ENCODE measurements at regions not wholly inside any gene's neighbourhood (a gene's known extent, or its start where the extent isn't known, plus 50 kb on each side); places are given as distances from the start of the nearest gene placed in this dataset.
"Not testable (repeated sequence)": the region's sequence is repeated elsewhere in the genome, so short reads cannot be mapped to it uniquely, and the experiment has no call there.

GRCh38 chr5:85428426-85428934 is 1043.8 kb upstream of the EDIL3 start:
- no peak for TF ChIP-seq CTCF (conservative IDR thresholded peaks at IDR 0.05; ENCODE audit: low read depth, low read length)
- no peak overlapping the region for H3K4me3 ChIP-seq (ENCODE audit: low read length)

GRCh38 chr5:85431726-85432125 is 1047.0 kb upstream of the EDIL3 start:
- not testable (repeated sequence) for H3K4me3 ChIP-seq (ENCODE audit: low read length); DNase-seq (ENCODE audit: low read depth)

More at GRCh38 chr5:85428426-85428934, 1043.8 kb upstream of the EDIL3 start:
- DNase-seq (ENCODE audit: low read depth): no peak

GRCh38 chr5:85441156-85441555 is 1056.5 kb upstream of the EDIL3 start:
- DNase-seq (ENCODE audit: low read depth): peak; percentile 75
- TF ChIP-seq CTCF (conservative IDR thresholded peaks at IDR 0.05; ENCODE audit: low read depth, low read length): no peak
- H3K4me3 ChIP-seq (ENCODE audit: low read length): no peak overlapping the region

GRCh38 chr5:85441853-85442252 is 1057.2 kb upstream of the EDIL3 start:
- no peak for TF ChIP-seq CTCF (conservative IDR thresholded peaks at IDR 0.05; ENCODE audit: low read depth, low read length)
- no peak overlapping the region for H3K4me3 ChIP-seq (ENCODE audit: low read length)
- no peak for DNase-seq (ENCODE audit: low read depth)

GRCh38 chr5:85452322-85453025 is 1067.8 kb upstream of the EDIL3 start:
- H3K4me3 ChIP-seq (ENCODE audit: low read length): no peak overlapping the region
- peak; percentile 13 for DNase-seq (ENCODE audit: low read depth)
- TF ChIP-seq CTCF (conservative IDR thresholded peaks at IDR 0.05; ENCODE audit: low read depth, low read length): no peak

GRCh38 chr5:85453026-85453349 is 1068.3 kb upstream of the EDIL3 start:
- no peak overlapping the region for H3K4me3 ChIP-seq (ENCODE audit: low read length)
- TF ChIP-seq CTCF (conservative IDR thresholded peaks at IDR 0.05; ENCODE audit: low read depth, low read length): no peak
- peak; percentile 54 for DNase-seq (ENCODE audit: low read depth)

- DNase-seq (ENCODE audit: low read depth): no peak
- TF ChIP-seq CTCF (conservative IDR thresholded peaks at IDR 0.05; ENCODE audit: low read depth, low read length): no peak
These were observed 1073.6 kb upstream of the EDIL3 start for GRCh38 chr5:85458319-85458718.

More at GRCh38 chr5:85458319-85458718, 1073.6 kb upstream of the EDIL3 start:
- no peak overlapping the region for H3K4me3 ChIP-seq (ENCODE audit: low read length)

Measured in retinal pigment epithelial cell (primary cell).